Endothelial cell of umbilical vein (primary cell): ENCODE measurements at regions not wholly inside any gene's neighbourhood (a gene's known extent, or its start where the extent isn't known, plus 50 kb on each side); places are given as distances from the start of the nearest gene placed in this dataset.

Experiments used
- BruUV-seq: library from RNA; stranded (reverse); fragments of 400-500 nt; replicated peaks from 2 replicates; lab custom pipeline; 2021; lab: Mats Ljungman, UMichigan
- CTCF ChIA-PET: fragments of 300-600, 350-600 bp; sonication (Branson Sonifier 250); formaldehyde crosslinking; loops from one replicate; lab custom pipeline; 2021; ENCODE audit warnings: antibody characterized with exemption, inconsistent platforms; lab: Charles Lee
- POLR2A ChIA-PET: fragments of 300-600, 350-600 bp; sonication (Branson Sonifier 250); formaldehyde crosslinking; loops from one replicate; lab custom pipeline; 2021; ENCODE audit warnings: antibody characterized with exemption, inconsistent platforms; lab: Charles Lee
- DNase-seq: peaks from one replicate; pipeline ENCODE4 v3.0.0-alpha.2; 2011; ENCODE audit warnings: low read depth, low spot score
- FAIRE-seq: peaks from 2 replicates; lab custom pipeline; 2011; peaks lifted over from hg19 to GRCh38; lab: Jason Lieb, UNC
- H2AFZ ChIP-seq: 2 replicates; pipeline ENCODE4 v1.6.0; 2012; ENCODE audit warnings: low read depth, low read length, control low read depth, inconsistent platforms
- H3K27ac ChIP-seq: 2 replicates; pipeline ENCODE4 v1.5.1; 2011; ENCODE audit warnings: low read depth, mild to moderate bottlenecking, control low read depth, low read length, moderate library complexity; ENCODE audit not compliant: insufficient read depth
- H3K27me3 ChIP-seq, 2 experiments: 2 replicates each; pipeline versions ENCODE4 v1.6.0 to v1.6.1; 2011; ENCODE audit warnings: low read length in 2 of 2, mixed read lengths in 1 of 2; ENCODE audit not compliant: control insufficient read depth in 2 of 2, insufficient read depth in 2 of 2
- H3K36me3 ChIP-seq, 2 experiments: 2 replicates in 1 of 2; 3 replicates in 1 of 2; pipeline ENCODE4 v1.5.1; 2011; ENCODE audit warnings: low read length in 2 of 2, mild to moderate bottlenecking in 1 of 2, moderate library complexity in 1 of 2; ENCODE audit not compliant: control insufficient read depth in 2 of 2, insufficient read depth in 2 of 2; ENCODE audit errors: extremely low read depth in 1 of 2
- H3K4me1 ChIP-seq: 3 replicates; pipeline ENCODE4 v1.5.1; 2011; ENCODE audit warnings: mild to moderate bottlenecking, low read length; ENCODE audit not compliant: control insufficient read depth, insufficient read depth; ENCODE audit errors: extremely low read depth
- H3K4me2 ChIP-seq: 2 replicates; pipeline ENCODE4 v1.6.1; 2011; ENCODE audit warnings: low read length, control low read depth, mixed read lengths; ENCODE audit not compliant: insufficient read depth
- H3K4me3 ChIP-seq, 3 experiments: fragments of 200-600 bp in 1 of 3; sonication (generic), shearing (Covaris generic) in 1 of 3; replicated peaks in 1 of 3; 2 replicates each; pipeline ENCODE4 v1.5.1; 2011 to 2016; ENCODE audit warnings: control low read depth in 3 of 3, low read length in 3 of 3, mild to moderate bottlenecking in 2 of 3, inconsistent platforms in 1 of 3, low read depth in 1 of 3, moderate library complexity in 1 of 3; ENCODE audit not compliant: insufficient read depth in 1 of 3
- H3K79me2 ChIP-seq: 2 replicates; pipeline ENCODE4 v1.6.0; 2012; ENCODE audit warnings: low read length, inconsistent platforms; ENCODE audit not compliant: control insufficient read depth, insufficient read depth
- H3K9ac ChIP-seq: replicated peaks from 2 replicates; pipeline ENCODE3; 2011; ENCODE audit warnings: low read length, control low read depth; ENCODE audit not compliant: insufficient read depth; ENCODE audit errors: extremely low read depth
- H3K9me1 ChIP-seq: replicated peaks from 3 replicates; pipeline ENCODE4 v1.6.0; 2011; ENCODE audit warnings: mild to moderate bottlenecking, low read length; ENCODE audit not compliant: control insufficient read depth, insufficient read depth; ENCODE audit errors: extremely low read depth
- H3K9me3 ChIP-seq: replicated peaks from 2 replicates; pipeline ENCODE4 v1.5.1; 2012; ENCODE audit warnings: low read length, inconsistent platforms; ENCODE audit not compliant: control insufficient read depth, insufficient read depth
- H4K20me1 ChIP-seq: replicated peaks from 2 replicates; pipeline ENCODE3; 2011; ENCODE audit warnings: mild to moderate bottlenecking, low read length; ENCODE audit not compliant: control insufficient read depth, insufficient read depth; ENCODE audit errors: extremely low read depth
- CTCF ChIP-seq, 2 donors: IDR thresholded peaks; 1 replicate in 1 of 2; 2 replicates in 1 of 2; pipeline ENCODE4 v1.5.1; 2011; ENCODE audit warnings: low read length in 2 of 2, mild to moderate bottlenecking in 2 of 2, moderate library complexity in 2 of 2, control low read depth in 1 of 2, inconsistent platforms in 1 of 2, low read depth in 1 of 2; ENCODE audit not compliant: insufficient read depth in 1 of 2; ENCODE audit errors: extremely low read depth in 1 of 2
- EZH2 ChIP-seq: IDR thresholded peaks from 2 replicates; pipeline ENCODE4 v1.6.1; 2012; ENCODE audit warnings: borderline replicate concordance, low read depth, mild to moderate bottlenecking, moderate library complexity, low read length, inconsistent platforms; ENCODE audit not compliant: severe bottlenecking
- FOS ChIP-seq: IDR thresholded peaks from 2 replicates; pipeline ENCODE4 v1.6.1; 2011; ENCODE audit warnings: mild to moderate bottlenecking, low read length, moderate library complexity, borderline replicate concordance; ENCODE audit not compliant: insufficient read depth
- GATA2 ChIP-seq: IDR thresholded peaks from 2 replicates; pipeline ENCODE4 v1.7.0; 2011; ENCODE audit warnings: low read depth, mild to moderate bottlenecking, moderate library complexity, mixed read lengths, low read length; ENCODE audit not compliant: insufficient read length, insufficient read depth
- JUN ChIP-seq: IDR thresholded peaks from 2 replicates; pipeline ENCODE4 v1.6.1; 2011; ENCODE audit warnings: borderline replicate concordance, low read depth; ENCODE audit not compliant: insufficient read length, insufficient read depth
- MYC ChIP-seq: IDR thresholded peaks from one replicate; pipeline ENCODE4 v1.6.1; 2011; ENCODE audit warnings: mild to moderate bottlenecking, low read depth, low read length
- POLR2A ChIP-seq: IDR thresholded peaks from 2 replicates; pipeline ENCODE4 v1.6.1; 2012; ENCODE audit warnings: low read depth, mild to moderate bottlenecking, control low read depth, low read length
- POLR2AphosphoS5 ChIP-seq: IDR thresholded peaks from 2 replicates; pipeline ENCODE4 v1.6.1; 2012; ENCODE audit warnings: low read depth, mild to moderate bottlenecking, control low read depth, low read length, moderate library complexity; ENCODE audit not compliant: insufficient read depth
- dilution Hi-C: fragments of 300-500 bp; cut with MboI; formaldehyde crosslinking; loops from one replicate; pipeline ENCODE4 v1.15.0; 2019; ENCODE audit warnings: low sequenced_read_pairs; ENCODE audit not compliant: extremely low pct_ligation_motif_present
- intact Hi-C: fragments of 100-400 bp; cut with micrococcal nuclease; formaldehyde crosslinking; loops from one replicate; pipeline ENCODE4 v1.10.0; 2022
- TF ChIP-seq, protein P1 (sequence below): IDR thresholded peaks from 2 replicates; pipeline ENCODE4 v1.6.1; 2011; ENCODE audit not compliant: insufficient read depth, insufficient read length

DNA sequence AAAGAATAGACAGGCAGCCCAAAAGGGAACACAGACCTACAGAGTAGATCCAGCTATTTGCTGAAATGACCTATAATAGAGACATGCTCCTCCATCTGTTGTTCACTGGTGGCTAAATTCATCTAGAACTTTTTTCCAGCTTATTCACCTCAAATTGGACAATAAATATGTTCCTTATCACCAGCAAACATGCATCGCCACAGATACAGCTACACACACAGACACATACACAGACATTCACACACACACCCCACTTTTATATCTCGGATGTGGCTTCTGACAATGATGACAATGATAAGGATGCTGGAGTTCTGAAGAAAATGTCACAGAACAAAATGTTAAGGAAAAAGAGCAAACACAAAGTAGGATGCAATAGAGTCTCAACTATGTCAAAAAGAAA is 175.4 kb downstream of the LSM5 start:
- H3K4me1 ChIP-seq: no peaks in the 10 kb centered on the region
- H4K20me1 ChIP-seq: no peaks in the 10 kb centered on the region
- TF ChIP-seq EZH2: no peak
- TF ChIP-seq GATA2: no peak
- no peak for TF ChIP-seq MYC
- TF ChIP-seq CTCF (IDR thresholded peaks at IDR 0.05; ENCODE audit: extremely low read depth in 1 of 2, insufficient read depth in 1 of 2, low read depth in 1 of 2, low read length in 2 of 2): no peak
- no peak for TF ChIP-seq POLR2A
- TF ChIP-seq, protein P1, sequence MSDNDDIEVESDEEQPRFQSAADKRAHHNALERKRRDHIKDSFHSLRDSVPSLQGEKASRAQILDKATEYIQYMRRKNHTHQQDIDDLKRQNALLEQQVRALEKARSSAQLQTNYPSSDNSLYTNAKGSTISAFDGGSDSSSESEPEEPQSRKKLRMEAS: no peak
- no peak for TF ChIP-seq FOS
- TF ChIP-seq JUN: no peak
- no peak for TF ChIP-seq POLR2AphosphoS5
- POLR2A ChIA-PET: no interaction called here
- no peaks in the 10 kb centered on the region for H3K9me1 ChIP-seq
- no peak overlapping the region for H3K4me2 ChIP-seq
- dilution Hi-C loops (no loop called here), intact Hi-C loops (no loop called here)
- FAIRE-seq (no peak), DNase-seq (no peak)
- no peak overlapping the region for H3K4me3 ChIP-seq
- BruUV-seq: no TSS peak
- no peak overlapping the region for H2AFZ ChIP-seq
- no peaks in the 10 kb centered on the region for H3K36me3 ChIP-seq
- no peaks in the 10 kb centered on the region for H3K79me2 ChIP-seq
- peaks cover 12 to 13% of the 10 kb centered on the region in 2 experiments for H3K27me3 ChIP-seq
- no peak overlapping the region for H3K27ac ChIP-seq
- CTCF ChIA-PET: no interaction called here
- H3K9me3 ChIP-seq: no peaks in the 10 kb centered on the region
- no peak overlapping the region for H3K9ac ChIP-seq
